OCI-LY1 (cell line): ENCODE measurements at regions not wholly inside any gene's neighbourhood (a gene's known extent, or its start where the extent isn't known, plus 50 kb on each side); places are given as distances from the start of the nearest gene placed in this dataset.

Experiments used
- H2AFZ ChIP-seq: fragments of 200-600 bp; sonication (generic), shearing (Covaris generic); 2 replicates; pipeline ENCODE4 v1.6.0; 2014; ENCODE audit warnings: antibody characterized with exemption, mild to moderate bottlenecking, low read length
- H3F3A ChIP-seq: fragments of 200-600 bp; sonication (generic), shearing (Covaris generic); 2 replicates; pipeline ENCODE4 v1.6.0; 2014; ENCODE audit warnings: mild to moderate bottlenecking, antibody characterized with exemption, low read length, moderate library complexity; ENCODE audit not compliant: insufficient read depth
- H3K27ac ChIP-seq: fragments of 200-600 bp; sonication (generic); 2 replicates; pipeline ENCODE4 v1.5.1; 2014; ENCODE audit warnings: low read length, mixed run types, mild to moderate bottlenecking, low read depth; ENCODE audit not compliant: poor library complexity, severe bottlenecking
- H3K27me3 ChIP-seq: fragments of 200-600 bp; sonication (generic); 2 replicates; pipeline ENCODE4 v1.6.0; 2014; ENCODE audit warnings: antibody characterized with exemption, mild to moderate bottlenecking, low read length, moderate library complexity; ENCODE audit not compliant: insufficient read depth
- H3K36me3 ChIP-seq: fragments of 200-600 bp; sonication (generic); 2 replicates; pipeline ENCODE4 v1.6.1; 2014; ENCODE audit warnings: mild to moderate bottlenecking, antibody characterized with exemption, low read length, moderate library complexity, mixed read lengths; ENCODE audit not compliant: insufficient read depth
- H3K4me1 ChIP-seq: fragments of 200-600 bp; sonication (generic); 2 replicates; pipeline ENCODE4 v1.5.1; 2014; ENCODE audit warnings: mild to moderate bottlenecking, low read length, moderate library complexity; ENCODE audit not compliant: insufficient read depth, severe bottlenecking
- H3K4me2 ChIP-seq: fragments of 200-600 bp; sonication (generic), shearing (Covaris generic); 2 replicates; pipeline ENCODE4 v1.6.1; 2014; ENCODE audit warnings: low read length
- H3K4me3 ChIP-seq: fragments of 200-600 bp; sonication (generic); 2 replicates; pipeline ENCODE4 v1.5.1; 2014; ENCODE audit warnings: low read length, low read depth, mild to moderate bottlenecking, mixed read lengths; ENCODE audit not compliant: poor library complexity, severe bottlenecking
- H3K79me2 ChIP-seq: fragments of 200-600 bp; shearing (Covaris generic); 2 replicates; pipeline ENCODE4 v1.6.1; 2016; ENCODE audit warnings: mixed run types, low read length, mixed read lengths; ENCODE audit not compliant: insufficient read depth
- H3K9ac ChIP-seq: fragments of 200-600 bp; sonication (generic), shearing (Covaris generic); 2 replicates; pipeline ENCODE4 v1.6.1; 2014; ENCODE audit warnings: mild to moderate bottlenecking, low read length, mixed read lengths
- H3K9me2 ChIP-seq: fragments of 200-600 bp; sonication (generic), shearing (Covaris generic); 2 replicates; pipeline ENCODE4 v1.6.1; 2014; ENCODE audit warnings: low read depth, mild to moderate bottlenecking, low read length, mixed read lengths
- H3K9me3 ChIP-seq: fragments of 200-600 bp; shearing (Covaris generic); 2 replicates; pipeline ENCODE4 v1.6.1; 2014; ENCODE audit warnings: low read length, mixed read lengths
- H4K20me1 ChIP-seq: fragments of 200-600 bp; sonication (generic), shearing (Covaris generic); 2 replicates; pipeline ENCODE4 v1.6.0; 2016; ENCODE audit warnings: mild to moderate bottlenecking, low read length; ENCODE audit not compliant: insufficient read depth
- EZH2 ChIP-seq: fragments of 200-600 bp; sonication (generic), shearing (Covaris generic); IDR thresholded peaks from 2 replicates; pipeline ENCODE4 v1.8.0; 2017; ENCODE audit warnings: borderline replicate concordance, mixed run types, mild to moderate bottlenecking, antibody characterized with exemption, low read length, moderate library complexity, mixed read lengths
- TF ChIP-seq, protein P1 (sequence below): fragments of 200-600 bp; sonication (generic), shearing (Covaris generic); IDR thresholded peaks from 2 replicates; pipeline ENCODE4 v1.5.1; 2017; ENCODE audit warnings: mild to moderate bottlenecking, antibody characterized with exemption, low read length, moderate library complexity, mixed read lengths

DNA sequence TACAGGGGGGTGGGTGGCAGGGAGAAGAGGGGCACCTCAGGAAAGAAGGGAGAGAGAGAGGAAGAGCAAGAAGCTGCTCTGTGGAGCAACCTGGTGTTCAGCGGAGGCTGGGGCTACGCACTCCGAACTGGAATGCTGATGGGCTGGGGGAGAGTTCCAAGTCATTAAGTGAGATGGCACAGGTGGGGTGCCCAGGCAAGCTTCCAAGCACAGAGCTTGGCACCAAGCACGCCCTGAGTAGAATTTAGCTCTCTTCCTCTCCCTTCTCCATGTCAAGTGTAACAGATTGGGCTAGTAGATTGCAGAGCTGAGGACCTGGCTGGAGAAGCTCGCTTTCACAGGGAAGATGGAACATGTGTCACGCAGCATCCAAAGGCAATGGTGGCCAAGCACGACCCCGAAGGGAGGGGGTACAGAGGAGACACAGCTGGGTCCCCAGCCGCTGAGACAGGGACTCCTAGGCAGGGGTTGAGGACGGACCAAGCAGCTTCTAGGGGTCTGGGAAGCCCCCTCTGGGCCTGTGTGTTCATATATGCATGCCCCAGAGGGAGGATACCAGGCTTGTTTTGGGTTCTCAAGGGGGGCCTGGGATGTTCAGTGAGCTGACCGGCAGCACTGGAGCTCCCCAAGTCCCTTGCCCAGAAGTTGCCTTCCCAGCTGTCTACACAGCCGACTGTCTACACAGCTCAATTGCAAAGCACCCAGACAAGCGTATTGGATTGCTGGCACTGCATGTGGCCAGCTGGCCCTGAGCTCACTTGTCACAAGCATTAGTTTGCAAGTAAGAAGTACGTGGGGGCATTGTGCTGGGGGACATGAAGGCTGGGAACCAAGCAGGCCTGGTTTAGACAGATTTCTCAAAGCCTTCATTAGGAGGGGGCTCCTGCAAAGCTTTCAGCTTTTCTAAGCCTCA lies 247.8 kb downstream of the ENGASE start:
- Histone ChIP-seq H3K9me2 (no peaks in the 10 kb centered on the region), H3K27me3 (0 out of 2 replicates have a peak, but pooled peaks cover 7% of the 10 kb centered on the region), H3K27ac (no peak overlapping the region), H3K4me3 (no peak overlapping the region), H3K79me2 (no peaks in the 10 kb centered on the region), H3K36me3 (no peaks in the 10 kb centered on the region), H4K20me1 (no peaks in the 10 kb centered on the region), H3K4me2 (no peak overlapping the region), H3F3A (no peaks in the 10 kb centered on the region), H3K9me3 (no peaks in the 10 kb centered on the region), H3K4me1 (no peaks in the 10 kb centered on the region), H3K9ac (no peak overlapping the region), H2AFZ (no peak overlapping the region)
- TF ChIP-seq, protein P1, sequence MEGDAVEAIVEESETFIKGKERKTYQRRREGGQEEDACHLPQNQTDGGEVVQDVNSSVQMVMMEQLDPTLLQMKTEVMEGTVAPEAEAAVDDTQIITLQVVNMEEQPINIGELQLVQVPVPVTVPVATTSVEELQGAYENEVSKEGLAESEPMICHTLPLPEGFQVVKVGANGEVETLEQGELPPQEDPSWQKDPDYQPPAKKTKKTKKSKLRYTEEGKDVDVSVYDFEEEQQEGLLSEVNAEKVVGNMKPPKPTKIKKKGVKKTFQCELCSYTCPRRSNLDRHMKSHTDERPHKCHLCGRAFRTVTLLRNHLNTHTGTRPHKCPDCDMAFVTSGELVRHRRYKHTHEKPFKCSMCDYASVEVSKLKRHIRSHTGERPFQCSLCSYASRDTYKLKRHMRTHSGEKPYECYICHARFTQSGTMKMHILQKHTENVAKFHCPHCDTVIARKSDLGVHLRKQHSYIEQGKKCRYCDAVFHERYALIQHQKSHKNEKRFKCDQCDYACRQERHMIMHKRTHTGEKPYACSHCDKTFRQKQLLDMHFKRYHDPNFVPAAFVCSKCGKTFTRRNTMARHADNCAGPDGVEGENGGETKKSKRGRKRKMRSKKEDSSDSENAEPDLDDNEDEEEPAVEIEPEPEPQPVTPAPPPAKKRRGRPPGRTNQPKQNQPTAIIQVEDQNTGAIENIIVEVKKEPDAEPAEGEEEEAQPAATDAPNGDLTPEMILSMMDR: no peak
- no peak for TF ChIP-seq EZH2

DNA sequence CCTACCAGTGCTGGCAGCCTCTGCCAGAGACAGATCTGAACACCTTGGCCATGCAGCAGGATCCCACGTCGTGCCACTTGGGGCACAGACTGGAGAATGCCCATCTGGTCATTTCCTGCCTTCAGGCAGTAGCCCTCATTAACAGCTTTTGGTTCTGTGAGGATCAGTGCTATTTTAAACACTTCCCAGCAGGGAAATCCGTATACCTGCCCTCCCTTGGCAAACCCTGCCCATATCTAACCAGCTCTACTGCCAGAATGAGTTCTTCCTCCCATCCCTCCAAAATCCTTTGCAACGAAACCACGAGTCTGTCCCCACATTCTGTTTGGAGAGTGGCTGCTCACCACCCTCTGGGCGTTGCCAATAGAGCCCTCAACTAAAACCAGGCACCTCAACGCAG lies 245.7 kb downstream of the ENGASE start:
- Histone ChIP-seq H3K4me3 (no peak overlapping the region), H3K4me1 (no peaks in the 10 kb centered on the region), H3F3A (no peaks in the 10 kb centered on the region), H3K27ac (no peak overlapping the region), H3K27me3 (0 out of 2 replicates have a peak, but pooled peaks cover 7% of the 10 kb centered on the region), H3K36me3 (no peaks in the 10 kb centered on the region), H3K4me2 (no peak overlapping the region), H3K9me2 (no peaks in the 10 kb centered on the region), H3K9me3 (no peaks in the 10 kb centered on the region), H4K20me1 (no peaks in the 10 kb centered on the region), H2AFZ (no peak overlapping the region), H3K79me2 (no peaks in the 10 kb centered on the region), H3K9ac (no peak overlapping the region)
- no peak for TF ChIP-seq EZH2
- TF ChIP-seq, protein P1: no peak

DNA sequence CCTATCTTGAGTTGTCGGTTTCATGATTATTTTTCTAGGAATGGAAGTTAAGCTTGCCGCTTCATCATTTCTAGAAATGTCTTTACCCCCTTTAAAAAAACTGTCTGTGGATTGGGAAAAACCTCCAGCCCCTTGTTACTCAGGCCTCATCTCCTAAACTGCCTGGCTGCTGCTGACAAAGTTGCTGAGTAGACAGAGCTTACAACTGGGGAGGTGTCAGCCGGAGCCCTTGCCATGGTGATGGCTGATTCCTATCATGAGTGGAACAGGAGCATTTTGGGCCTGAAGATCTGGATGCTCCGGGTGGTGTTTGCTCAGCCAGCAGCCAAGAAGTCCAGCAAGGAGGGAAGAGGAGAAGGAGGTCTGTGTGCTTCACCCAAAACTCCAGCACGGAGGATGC lies 243.3 kb downstream of the ENGASE start:
- H3K4me3 ChIP-seq: no peak overlapping the region
- H3K27me3 ChIP-seq: 0 out of 2 replicates have a peak, but pooled peaks cover 6% of the 10 kb centered on the region
- no peak overlapping the region for H3K9ac ChIP-seq
- no peaks in the 10 kb centered on the region for H3K9me3 ChIP-seq
- H3F3A ChIP-seq: no peaks in the 10 kb centered on the region
- H2AFZ ChIP-seq: no peak overlapping the region
- no peaks in the 10 kb centered on the region for H3K36me3 ChIP-seq
- H3K4me2 ChIP-seq: no peak overlapping the region
- H3K79me2 ChIP-seq: no peaks in the 10 kb centered on the region
- H3K27ac ChIP-seq: no peak overlapping the region
- no peaks in the 10 kb centered on the region for H3K9me2 ChIP-seq
- TF ChIP-seq, protein P1: no peak
- no peak for TF ChIP-seq EZH2
- no peaks in the 10 kb centered on the region for H4K20me1 ChIP-seq
- no peaks in the 10 kb centered on the region for H3K4me1 ChIP-seq
